ENCODE measurements at regions not wholly inside any gene's neighbourhood (a gene's known extent, or its start where the extent isn't known, plus 50 kb on each side); places are given as distances from the start of the nearest gene placed in this dataset.
A peak's percentile ranks its signal among the peaks of the same experiment; 100 is the strongest.

DNA sequence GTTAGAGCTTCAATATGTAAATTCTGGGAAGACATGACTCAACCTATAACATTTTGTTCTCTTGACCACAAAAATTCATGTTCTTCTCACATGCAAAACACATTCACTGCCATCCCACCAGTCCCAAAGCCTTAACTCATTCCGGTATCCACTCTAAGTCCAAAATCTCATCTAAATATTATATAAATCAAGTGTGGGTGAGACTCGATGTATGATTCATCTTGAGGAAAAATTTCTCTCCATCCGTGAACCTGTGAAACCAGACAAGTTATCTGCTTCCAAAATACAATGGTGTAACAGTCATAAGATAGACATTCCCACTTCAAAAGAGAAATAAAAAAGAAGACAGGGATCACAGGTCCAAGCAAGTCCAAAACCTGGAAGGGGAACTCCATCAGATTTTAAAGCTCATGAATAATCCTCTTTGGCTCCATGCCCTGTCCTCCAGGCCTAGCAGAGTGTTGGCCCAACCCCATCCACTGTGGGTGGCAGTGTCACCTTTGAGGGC is 101.3 kb downstream of the RAD51AP2 start:
- no peak overlapping the region for H3K4me2 ChIP-seq
- no peak overlapping the region for H3K9ac ChIP-seq
- no peak overlapping the region for H3K4me3 ChIP-seq (ENCODE audit: low read depth in 2 of 2, low read length in 1 of 2)
- H3K9me2 ChIP-seq = no peaks in the 10 kb centered on the region; the same call in 1 of the 2 replicates
- H4K20me1 ChIP-seq (ENCODE audit: insufficient read depth) = no peaks in the 10 kb centered on the region
- peaks cover 8% of the 10 kb centered on the region for H3F3A ChIP-seq (replicated peaks; ENCODE audit: insufficient read depth)
- ChIA-PET POLR2A (no interaction called here), CTCF (interaction anchor here (0.7 kb wide), 1 partner anchor 264 kb away, joined by 3 read pairs; no protein-coding TSS in a partner anchor)
- WGBS (ENCODE audit: low lambda C conversion rate) = 31% methylated on average over 3 of the region's 3 CpGs
- peak overlapping the region; percentile 42; the same call in 1 of the 2 replicates for H2AFZ ChIP-seq (ENCODE audit: low read depth)
- TF ChIP-seq ELF1 (IDR thresholded peaks at IDR 0.05) (no peak), RCOR1 (IDR thresholded peaks at IDR 0.05; ENCODE audit: low read length) (no peak), POLR2AphosphoS5 (IDR thresholded peaks at IDR 0.05; ENCODE audit: low read depth, low read length) (no peak), RAD21 (IDR thresholded peaks at IDR 0.05; ENCODE audit: low read length) (no peak), GABPA (IDR thresholded peaks at IDR 0.05; ENCODE audit: low read depth) (no peak), FOXM1 (IDR thresholded peaks at IDR 0.05; ENCODE audit: low read depth) (no peak), RXRA (IDR thresholded peaks at IDR 0.05; ENCODE audit: borderline replicate concordance, low read depth) (no peak)
- TF ChIP-seq, protein P1, sequence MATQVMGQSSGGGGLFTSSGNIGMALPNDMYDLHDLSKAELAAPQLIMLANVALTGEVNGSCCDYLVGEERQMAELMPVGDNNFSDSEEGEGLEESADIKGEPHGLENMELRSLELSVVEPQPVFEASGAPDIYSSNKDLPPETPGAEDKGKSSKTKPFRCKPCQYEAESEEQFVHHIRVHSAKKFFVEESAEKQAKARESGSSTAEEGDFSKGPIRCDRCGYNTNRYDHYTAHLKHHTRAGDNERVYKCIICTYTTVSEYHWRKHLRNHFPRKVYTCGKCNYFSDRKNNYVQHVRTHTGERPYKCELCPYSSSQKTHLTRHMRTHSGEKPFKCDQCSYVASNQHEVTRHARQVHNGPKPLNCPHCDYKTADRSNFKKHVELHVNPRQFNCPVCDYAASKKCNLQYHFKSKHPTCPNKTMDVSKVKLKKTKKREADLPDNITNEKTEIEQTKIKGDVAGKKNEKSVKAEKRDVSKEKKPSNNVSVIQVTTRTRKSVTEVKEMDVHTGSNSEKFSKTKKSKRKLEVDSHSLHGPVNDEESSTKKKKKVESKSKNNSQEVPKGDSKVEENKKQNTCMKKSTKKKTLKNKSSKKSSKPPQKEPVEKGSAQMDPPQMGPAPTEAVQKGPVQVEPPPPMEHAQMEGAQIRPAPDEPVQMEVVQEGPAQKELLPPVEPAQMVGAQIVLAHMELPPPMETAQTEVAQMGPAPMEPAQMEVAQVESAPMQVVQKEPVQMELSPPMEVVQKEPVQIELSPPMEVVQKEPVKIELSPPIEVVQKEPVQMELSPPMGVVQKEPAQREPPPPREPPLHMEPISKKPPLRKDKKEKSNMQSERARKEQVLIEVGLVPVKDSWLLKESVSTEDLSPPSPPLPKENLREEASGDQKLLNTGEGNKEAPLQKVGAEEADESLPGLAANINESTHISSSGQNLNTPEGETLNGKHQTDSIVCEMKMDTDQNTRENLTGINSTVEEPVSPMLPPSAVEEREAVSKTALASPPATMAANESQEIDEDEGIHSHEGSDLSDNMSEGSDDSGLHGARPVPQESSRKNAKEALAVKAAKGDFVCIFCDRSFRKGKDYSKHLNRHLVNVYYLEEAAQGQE (IDR thresholded peaks at IDR 0.05; ENCODE audit: low read depth, low read length) = no peak
- TF ChIP-seq, protein P2, sequence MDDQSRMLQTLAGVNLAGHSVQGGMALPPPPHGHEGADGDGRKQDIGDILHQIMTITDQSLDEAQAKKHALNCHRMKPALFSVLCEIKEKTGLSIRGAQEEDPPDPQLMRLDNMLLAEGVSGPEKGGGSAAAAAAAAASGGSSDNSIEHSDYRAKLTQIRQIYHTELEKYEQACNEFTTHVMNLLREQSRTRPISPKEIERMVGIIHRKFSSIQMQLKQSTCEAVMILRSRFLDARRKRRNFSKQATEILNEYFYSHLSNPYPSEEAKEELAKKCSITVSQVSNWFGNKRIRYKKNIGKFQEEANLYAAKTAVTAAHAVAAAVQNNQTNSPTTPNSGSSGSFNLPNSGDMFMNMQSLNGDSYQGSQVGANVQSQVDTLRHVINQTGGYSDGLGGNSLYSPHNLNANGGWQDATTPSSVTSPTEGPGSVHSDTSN (IDR thresholded peaks at IDR 0.05) = no peak
- TF ChIP-seq, protein P3, sequence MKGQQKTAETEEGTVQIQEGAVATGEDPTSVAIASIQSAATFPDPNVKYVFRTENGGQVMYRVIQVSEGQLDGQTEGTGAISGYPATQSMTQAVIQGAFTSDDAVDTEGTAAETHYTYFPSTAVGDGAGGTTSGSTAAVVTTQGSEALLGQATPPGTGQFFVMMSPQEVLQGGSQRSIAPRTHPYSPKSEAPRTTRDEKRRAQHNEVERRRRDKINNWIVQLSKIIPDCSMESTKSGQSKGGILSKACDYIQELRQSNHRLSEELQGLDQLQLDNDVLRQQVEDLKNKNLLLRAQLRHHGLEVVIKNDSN (IDR thresholded peaks at IDR 0.05; ENCODE audit: borderline replicate concordance, low read depth) = no peak
- TF ChIP-seq, protein P4, sequence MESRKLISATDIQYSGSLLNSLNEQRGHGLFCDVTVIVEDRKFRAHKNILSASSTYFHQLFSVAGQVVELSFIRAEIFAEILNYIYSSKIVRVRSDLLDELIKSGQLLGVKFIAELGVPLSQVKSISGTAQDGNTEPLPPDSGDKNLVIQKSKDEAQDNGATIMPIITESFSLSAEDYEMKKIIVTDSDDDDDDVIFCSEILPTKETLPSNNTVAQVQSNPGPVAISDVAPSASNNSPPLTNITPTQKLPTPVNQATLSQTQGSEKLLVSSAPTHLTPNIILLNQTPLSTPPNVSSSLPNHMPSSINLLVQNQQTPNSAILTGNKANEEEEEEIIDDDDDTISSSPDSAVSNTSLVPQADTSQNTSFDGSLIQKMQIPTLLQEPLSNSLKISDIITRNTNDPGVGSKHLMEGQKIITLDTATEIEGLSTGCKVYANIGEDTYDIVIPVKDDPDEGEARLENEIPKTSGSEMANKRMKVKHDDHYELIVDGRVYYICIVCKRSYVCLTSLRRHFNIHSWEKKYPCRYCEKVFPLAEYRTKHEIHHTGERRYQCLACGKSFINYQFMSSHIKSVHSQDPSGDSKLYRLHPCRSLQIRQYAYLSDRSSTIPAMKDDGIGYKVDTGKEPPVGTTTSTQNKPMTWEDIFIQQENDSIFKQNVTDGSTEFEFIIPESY (IDR thresholded peaks at IDR 0.05; ENCODE audit: borderline replicate concordance, low read depth) = no peak
- DNase-seq = no peak
- H3K4me1 ChIP-seq (ENCODE audit: control insufficient read depth in 1 of 2, insufficient read depth in 2 of 2, low read depth in 1 of 2, low read length in 1 of 2) = no peaks in the 10 kb centered on the region
- peak overlapping the region in 1 of 2 experiments; percentile 17; a peak in 1 of 4 replicates for H3K27ac ChIP-seq (ENCODE audit: low read depth in 2 of 2, low read length in 1 of 2)
- H3K79me2 ChIP-seq (ENCODE audit: insufficient read depth) = no peaks in the 10 kb centered on the region
- no peaks in the 10 kb centered on the region for H3K27me3 ChIP-seq (ENCODE audit: insufficient read depth)
- no peaks in the 10 kb centered on the region for H3K9me3 ChIP-seq
- no peaks in the 10 kb centered on the region for H3K36me3 ChIP-seq (replicated peaks in 1 of 2; ENCODE audit: control insufficient read depth in 1 of 2, insufficient read depth in 2 of 2, low read length in 1 of 2)
